GM12872 (cell line): ENCODE measurements at regions not wholly inside any gene's neighbourhood (a gene's known extent, or its start where the extent isn't known, plus 50 kb on each side); places are given as distances from the start of the nearest gene placed in this dataset.

Experiments
- TF ChIP-seq, protein P1 (sequence below): IDR thresholded peaks from 3 replicates; pipeline ENCODE4 v1.5.1; 2011; ENCODE audit warnings: low read depth, mild to moderate bottlenecking, low read length, moderate library complexity; ENCODE audit not compliant: insufficient read depth

DNA sequence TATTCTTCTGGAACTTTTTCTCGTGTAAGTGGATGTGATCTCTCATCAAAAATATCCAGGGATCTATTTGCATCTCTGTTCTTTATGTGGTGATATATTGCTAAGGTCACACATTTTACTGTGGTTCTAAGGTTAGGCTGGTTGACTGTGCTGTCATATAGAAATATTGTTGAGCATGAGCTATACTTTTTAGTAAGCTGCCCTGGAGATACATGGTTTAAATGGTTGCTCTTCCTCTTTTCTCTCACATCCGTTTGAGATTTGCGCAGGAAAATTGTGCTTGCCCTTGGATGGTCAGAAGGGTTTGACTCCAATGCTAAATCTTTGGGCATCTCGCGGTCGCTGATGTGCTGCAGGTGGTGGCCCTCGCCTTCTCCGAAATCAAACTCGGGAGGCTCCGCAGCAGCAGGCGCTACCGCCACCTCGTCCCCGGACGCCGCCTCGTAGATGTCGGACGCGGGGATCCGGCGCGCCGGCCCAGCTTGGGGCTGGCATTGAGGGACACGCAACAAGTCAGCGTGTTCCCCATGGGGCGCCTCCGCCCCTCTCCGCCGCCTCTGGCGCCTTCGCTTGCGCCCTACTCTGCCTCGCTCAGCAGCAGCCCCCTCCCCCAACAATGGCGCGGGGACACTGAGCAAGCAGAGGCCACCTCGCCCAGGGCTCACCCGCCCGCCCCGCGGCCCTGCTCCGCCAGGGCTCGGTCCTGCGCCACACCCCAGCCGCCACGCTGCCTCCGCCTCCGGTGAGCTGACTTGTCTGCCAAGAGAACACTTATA lies 154.5 kb downstream of the MSN start:
- TF ChIP-seq, protein P1, sequence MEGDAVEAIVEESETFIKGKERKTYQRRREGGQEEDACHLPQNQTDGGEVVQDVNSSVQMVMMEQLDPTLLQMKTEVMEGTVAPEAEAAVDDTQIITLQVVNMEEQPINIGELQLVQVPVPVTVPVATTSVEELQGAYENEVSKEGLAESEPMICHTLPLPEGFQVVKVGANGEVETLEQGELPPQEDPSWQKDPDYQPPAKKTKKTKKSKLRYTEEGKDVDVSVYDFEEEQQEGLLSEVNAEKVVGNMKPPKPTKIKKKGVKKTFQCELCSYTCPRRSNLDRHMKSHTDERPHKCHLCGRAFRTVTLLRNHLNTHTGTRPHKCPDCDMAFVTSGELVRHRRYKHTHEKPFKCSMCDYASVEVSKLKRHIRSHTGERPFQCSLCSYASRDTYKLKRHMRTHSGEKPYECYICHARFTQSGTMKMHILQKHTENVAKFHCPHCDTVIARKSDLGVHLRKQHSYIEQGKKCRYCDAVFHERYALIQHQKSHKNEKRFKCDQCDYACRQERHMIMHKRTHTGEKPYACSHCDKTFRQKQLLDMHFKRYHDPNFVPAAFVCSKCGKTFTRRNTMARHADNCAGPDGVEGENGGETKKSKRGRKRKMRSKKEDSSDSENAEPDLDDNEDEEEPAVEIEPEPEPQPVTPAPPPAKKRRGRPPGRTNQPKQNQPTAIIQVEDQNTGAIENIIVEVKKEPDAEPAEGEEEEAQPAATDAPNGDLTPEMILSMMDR, result no peak

DNA sequence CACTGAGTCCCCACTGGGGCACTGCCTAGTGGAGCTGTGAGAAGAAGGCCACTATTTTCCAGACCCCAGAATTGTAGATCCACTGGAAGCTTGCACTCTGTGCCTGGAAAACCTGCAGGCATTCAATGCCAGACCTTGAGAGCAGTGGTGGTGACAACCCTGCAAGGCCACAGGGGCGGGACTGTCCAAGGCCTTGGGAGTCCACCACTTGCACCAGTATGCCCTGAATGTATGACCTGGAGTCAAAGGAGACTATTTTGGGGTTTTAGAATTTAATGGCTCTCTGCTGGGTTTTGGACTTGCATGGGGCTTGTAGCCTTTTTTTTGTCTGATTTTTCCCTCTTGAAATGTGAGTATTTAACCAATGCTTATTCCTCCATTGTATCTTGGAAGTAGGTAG lies 145.8 kb downstream of the MSN start:
- TF ChIP-seq, protein P1, result no peak

DNA sequence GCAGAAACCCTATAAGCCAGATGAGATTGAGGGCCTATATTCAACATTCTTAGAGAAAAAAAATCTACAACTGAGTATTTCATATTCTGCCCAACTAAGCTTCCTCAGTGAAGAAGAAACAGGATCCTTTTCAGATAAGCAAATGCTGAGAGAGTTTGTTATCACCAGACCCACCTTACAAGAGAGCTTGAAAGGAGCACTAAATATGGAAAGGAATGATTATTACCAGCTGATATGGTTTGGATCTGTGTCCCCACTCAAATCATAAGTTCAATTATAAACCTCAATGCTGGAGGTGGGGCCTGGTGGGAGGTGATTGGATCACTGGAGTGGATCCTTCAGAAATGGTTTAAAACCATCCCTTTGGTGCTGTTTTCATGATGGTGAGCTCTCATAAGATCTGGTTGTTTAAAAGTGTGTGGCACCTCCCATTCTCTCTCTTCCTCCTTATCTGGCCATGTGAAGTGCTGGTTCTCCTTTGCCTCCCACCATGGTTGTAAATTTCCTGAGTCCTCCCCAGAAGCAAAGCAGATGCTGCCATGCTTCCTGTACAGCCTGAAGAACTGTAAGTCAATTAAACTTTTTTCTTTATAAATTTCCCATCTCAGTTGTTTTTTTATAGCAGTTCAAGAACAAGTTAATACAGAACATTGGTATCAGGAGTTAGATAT lies 144.2 kb downstream of the MSN start:
- TF ChIP-seq, protein P1, result no peak
